ENCODE measurements at regions not wholly inside any gene's neighbourhood (a gene's known extent, or its start where the extent isn't known, plus 50 kb on each side); places are given as distances from the start of the nearest gene placed in this dataset.

DNA sequence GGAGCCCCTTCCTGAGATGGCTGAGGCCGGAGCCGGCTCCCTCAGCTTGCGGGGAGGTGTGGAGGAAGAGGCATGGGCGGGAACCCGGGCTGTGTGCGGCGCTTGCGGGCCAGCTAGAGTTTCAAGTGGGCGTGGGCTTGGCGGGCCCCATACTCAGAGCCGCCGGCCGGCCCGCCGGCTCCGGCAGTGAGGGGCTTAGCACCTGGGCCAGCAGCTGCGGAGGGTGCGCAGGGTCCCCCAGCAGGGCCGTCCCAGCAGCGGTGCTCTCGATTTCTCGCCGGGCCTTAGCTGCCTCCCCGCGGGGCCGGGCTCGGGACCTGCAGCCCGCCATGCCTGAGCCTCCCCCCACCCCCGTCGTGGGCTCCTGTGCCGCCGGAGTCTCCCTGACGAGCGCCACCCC is 67.9 kb upstream of the SLC28A3 start:
- H3K4ac ChIP-seq (ENCODE audit: low read depth, low read length), result no peak overlapping the region

More for the DNA sequence above, 67.9 kb upstream of the SLC28A3 start:
- Histone ChIP-seq H4K8ac (ENCODE audit: low read depth in 2 of 2, low read length in 2 of 2) (no peak overlapping the region), H3K27ac (ENCODE audit: insufficient read depth, low read length) (no peak overlapping the region), H3K9me1 (ENCODE audit: insufficient read depth, low read length) (no peaks in the 10 kb centered on the region), H3K18ac (ENCODE audit: low read depth, low read length) (no peak overlapping the region), H4K20me1 (ENCODE audit: insufficient read depth, low read length) (no peaks in the 10 kb centered on the region), H2AK5ac (ENCODE audit: low read depth, low read length) (no peak overlapping the region), H2BK5ac (ENCODE audit: low read depth, low read length, poor library complexity, severe bottlenecking) (no peak overlapping the region), H3K9ac (ENCODE audit: low read depth, low read length) (no peak overlapping the region), H4K5ac (ENCODE audit: low read depth, low read length) (no peak overlapping the region), H3K27me3 (ENCODE audit: control insufficient read depth, insufficient read depth, low read length) (no peaks in the 10 kb centered on the region), H2BK120ac (ENCODE audit: low read depth, low read length) (no peak overlapping the region), H3K9me3 (ENCODE audit: control insufficient read depth, insufficient read depth, low read length) (no peaks in the 10 kb centered on the region; the same call in 1 of the 2 replicates), H3K56ac (ENCODE audit: extremely low read depth, insufficient read depth, low read length) (no peak overlapping the region), H3K23ac (ENCODE audit: low read depth, low read length) (no peak overlapping the region), H4K91ac (ENCODE audit: insufficient read depth, low read depth, low read length) (no peak overlapping the region), H3K4me3 (ENCODE audit: insufficient read depth, low read depth, low read length) (no peak overlapping the region), H3K4me1 (ENCODE audit: control insufficient read depth, insufficient read depth, low read length) (no peaks in the 10 kb centered on the region), H2AFZ (replicated peaks; ENCODE audit: low read length, poor library complexity) (no peak overlapping the region), H2BK15ac (ENCODE audit: low read depth, low read length) (no peak overlapping the region), H3K79me1 (ENCODE audit: low read depth in 1 of 2, low read length in 2 of 2) (no peaks in the 10 kb centered on the region), H2BK20ac (ENCODE audit: low read depth, low read length) (no peak overlapping the region), H3K14ac (replicated peaks; ENCODE audit: low read depth, low read length) (no peak overlapping the region), H3K4me2 (ENCODE audit: low read depth, low read length) (no peak overlapping the region), H3K36me3 (ENCODE audit: control insufficient read depth, insufficient read depth, low read length) (no peaks in the 10 kb centered on the region), H2AK9ac (replicated peaks; ENCODE audit: low read depth, low read length, poor library complexity) (no peak overlapping the region)
- dilution Hi-C loops (cut with HindIII; ENCODE audit: low sequenced_read_pairs, unreplicated experiment) (no loop called here), in situ Hi-C loops (cut with MboI; ENCODE audit: low sequenced_read_pairs) (no loop called here), intact Hi-C loops (cut with micrococcal nuclease) (no loop called here)
- DNase-seq (no peak), ATAC-seq (ENCODE audit: low read depth) (no peak)
- 90% methylated on average over 20 of the region's 34 CpGs; no CpG with 5 or more reads in 1 of the 2 experiments for WGBS, 2 experiments (ENCODE audit: extremely low coverage in 2 of 2, insufficient read length in 1 of 2)
- BruUV-seq (replicated peaks), result no TSS peak
- CTCF ChIA-PET, result no interaction called here
- no peak for TF ChIP-seq NFE2L2 (IDR thresholded peaks at IDR 0.05; ENCODE audit: low read depth, low read length)
- TF ChIP-seq, protein P1, sequence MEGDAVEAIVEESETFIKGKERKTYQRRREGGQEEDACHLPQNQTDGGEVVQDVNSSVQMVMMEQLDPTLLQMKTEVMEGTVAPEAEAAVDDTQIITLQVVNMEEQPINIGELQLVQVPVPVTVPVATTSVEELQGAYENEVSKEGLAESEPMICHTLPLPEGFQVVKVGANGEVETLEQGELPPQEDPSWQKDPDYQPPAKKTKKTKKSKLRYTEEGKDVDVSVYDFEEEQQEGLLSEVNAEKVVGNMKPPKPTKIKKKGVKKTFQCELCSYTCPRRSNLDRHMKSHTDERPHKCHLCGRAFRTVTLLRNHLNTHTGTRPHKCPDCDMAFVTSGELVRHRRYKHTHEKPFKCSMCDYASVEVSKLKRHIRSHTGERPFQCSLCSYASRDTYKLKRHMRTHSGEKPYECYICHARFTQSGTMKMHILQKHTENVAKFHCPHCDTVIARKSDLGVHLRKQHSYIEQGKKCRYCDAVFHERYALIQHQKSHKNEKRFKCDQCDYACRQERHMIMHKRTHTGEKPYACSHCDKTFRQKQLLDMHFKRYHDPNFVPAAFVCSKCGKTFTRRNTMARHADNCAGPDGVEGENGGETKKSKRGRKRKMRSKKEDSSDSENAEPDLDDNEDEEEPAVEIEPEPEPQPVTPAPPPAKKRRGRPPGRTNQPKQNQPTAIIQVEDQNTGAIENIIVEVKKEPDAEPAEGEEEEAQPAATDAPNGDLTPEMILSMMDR (conservative IDR thresholded peaks at IDR 0.05; ENCODE audit: low read depth, low read length), result no peak
- TF ChIP-seq RFX5 (IDR thresholded peaks at IDR 0.05; ENCODE audit: low read depth, low read length), result no peak
- TF ChIP-seq RAD21 (IDR thresholded peaks at IDR 0.05; ENCODE audit: low read length), result no peak
- no peak for TF ChIP-seq CHD1 (IDR thresholded peaks at IDR 0.05; ENCODE audit: low read depth, low read length)
- TF ChIP-seq, protein P2, sequence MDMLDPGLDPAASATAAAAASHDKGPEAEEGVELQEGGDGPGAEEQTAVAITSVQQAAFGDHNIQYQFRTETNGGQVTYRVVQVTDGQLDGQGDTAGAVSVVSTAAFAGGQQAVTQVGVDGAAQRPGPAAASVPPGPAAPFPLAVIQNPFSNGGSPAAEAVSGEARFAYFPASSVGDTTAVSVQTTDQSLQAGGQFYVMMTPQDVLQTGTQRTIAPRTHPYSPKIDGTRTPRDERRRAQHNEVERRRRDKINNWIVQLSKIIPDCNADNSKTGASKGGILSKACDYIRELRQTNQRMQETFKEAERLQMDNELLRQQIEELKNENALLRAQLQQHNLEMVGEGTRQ (IDR thresholded peaks at IDR 0.05; ENCODE audit: low read depth, low read length), result no peak
- no peak for TF ChIP-seq BHLHE40 (IDR thresholded peaks at IDR 0.05; ENCODE audit: low read depth, low read length)
- no peak for TF ChIP-seq CEBPB (IDR thresholded peaks at IDR 0.05; ENCODE audit: low read depth, low read length)
- TF ChIP-seq POLR2A (IDR thresholded peaks at IDR 0.05; ENCODE audit: low read depth, low read length), result no peak
- TF ChIP-seq MXI1 (IDR thresholded peaks at IDR 0.05; ENCODE audit: borderline replicate concordance, low read depth, low read length), result no peak
- TF ChIP-seq SMC3 (IDR thresholded peaks at IDR 0.05; ENCODE audit: low read depth, low read length), result no peak
- no peak for TF ChIP-seq MAFK (IDR thresholded peaks at IDR 0.05; ENCODE audit: low read depth, low read length)
- TF ChIP-seq FOS (IDR thresholded peaks at IDR 0.05; ENCODE audit: low read depth, low read length), result no peak
- TF ChIP-seq, protein P3, sequence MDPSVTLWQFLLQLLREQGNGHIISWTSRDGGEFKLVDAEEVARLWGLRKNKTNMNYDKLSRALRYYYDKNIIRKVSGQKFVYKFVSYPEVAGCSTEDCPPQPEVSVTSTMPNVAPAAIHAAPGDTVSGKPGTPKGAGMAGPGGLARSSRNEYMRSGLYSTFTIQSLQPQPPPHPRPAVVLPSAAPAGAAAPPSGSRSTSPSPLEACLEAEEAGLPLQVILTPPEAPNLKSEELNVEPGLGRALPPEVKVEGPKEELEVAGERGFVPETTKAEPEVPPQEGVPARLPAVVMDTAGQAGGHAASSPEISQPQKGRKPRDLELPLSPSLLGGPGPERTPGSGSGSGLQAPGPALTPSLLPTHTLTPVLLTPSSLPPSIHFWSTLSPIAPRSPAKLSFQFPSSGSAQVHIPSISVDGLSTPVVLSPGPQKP (IDR thresholded peaks at IDR 0.05; ENCODE audit: borderline replicate concordance, low read depth, low read length), result no peak
- no peak for TF ChIP-seq MAZ (IDR thresholded peaks at IDR 0.05; ENCODE audit: borderline replicate concordance, low read depth, low read length)
- TF ChIP-seq RCOR1 (IDR thresholded peaks at IDR 0.05; ENCODE audit: insufficient replicate concordance, low read length), result no peak
- POLR2A ChIA-PET (ENCODE audit: unreplicated experiment), result no interaction called here

Measured in IMR-90 (cell line).